HCT116 (cell line): ENCODE measurements at regions not wholly inside any gene's neighbourhood (a gene's known extent, or its start where the extent isn't known, plus 50 kb on each side); places are given as distances from the start of the nearest gene placed in this dataset.

ENCODE experiments used
- ATAC-seq: fragments of 200-7000 bp; cut with Tn5 transposase; 2 replicates; pipeline ENCODE4 v1.9.1; 2020; ENCODE audit warnings: mild to moderate bottlenecking, moderate library complexity
- BruUV-seq: library from RNA; stranded (reverse); fragments of 400-500 nt; replicated peaks from 2 replicates; lab custom pipeline; 2021; lab: Mats Ljungman, UMichigan
- CTCF ChIA-PET: fragments of 300-600 bp; sonication (Branson Sonifier 250); formaldehyde crosslinking; loops from one replicate; lab custom pipeline; 2021; ENCODE audit warnings: antibody characterized with exemption; lab: Charles Lee
- POLR2A ChIA-PET: fragments of 300-600, 350-600 bp; sonication (Branson Sonifier 250); formaldehyde crosslinking; loops from one replicate; lab custom pipeline; 2021; ENCODE audit warnings: antibody characterized with exemption; lab: Charles Lee
- RAD21 ChIA-PET, 2 experiments: fragments of 300-600 bp; sonication (Branson Sonifier 250); formaldehyde crosslinking; loops; one replicate each; lab custom pipeline; 2023; ENCODE audit warnings: low total read pairs in 2 of 2; ENCODE audit not compliant: uncharacterized antibody in 2 of 2, unreplicated experiment in 2 of 2, low non-redundant PET in 1 of 2; lab: Charles Lee
- DNase-seq: peaks from one replicate; pipeline ENCODE4 v3.0.0-alpha.2; 2010; ENCODE audit warnings: low read depth, low spot score
- H2AFZ ChIP-seq: fragments of 200-600 bp; shearing (Covaris generic), sonication (generic); 2 replicates; pipeline ENCODE4 v1.6.1; 2017; ENCODE audit warnings: low read depth, mixed run types, mixed read lengths, antibody characterized with exemption, low read length; ENCODE audit not compliant: poor library complexity, severe bottlenecking
- H3K27ac ChIP-seq: 2 replicates; pipeline ENCODE4 v1.5.1; 2012; ENCODE audit warnings: low read depth, low read length
- H3K27me3 ChIP-seq: fragments of 200-600 bp; sonication (generic); 2 replicates; pipeline ENCODE4 v1.6.1; 2016; ENCODE audit warnings: mixed run types, low read length, mixed read lengths; ENCODE audit not compliant: insufficient read depth
- H3K36me3 ChIP-seq, 2 experiments: fragments of 200-500 bp in 1 of 2; fragments of 200-600 bp in 1 of 2; sonication (Bioruptor generic) in 1 of 2; sonication (generic) in 1 of 2; 2 replicates each; pipeline versions ENCODE4 v1.5.1 to v1.6.1; 2014 to 2016; ENCODE audit warnings: low read length in 2 of 2, inconsistent platforms in 1 of 2, mixed read lengths in 1 of 2, mixed run types in 1 of 2; ENCODE audit not compliant: insufficient read depth in 2 of 2, control insufficient read depth in 1 of 2
- H3K4me1 ChIP-seq, 2 experiments: fragments of 200-600 bp in 1 of 2; sonication (generic) in 1 of 2; 2 replicates each; pipeline versions ENCODE4 v1.5.1 to v1.6.1; 2012 to 2017; ENCODE audit warnings: low read length in 2 of 2, inconsistent platforms in 1 of 2, mild to moderate bottlenecking in 1 of 2, mixed read lengths in 1 of 2, mixed run types in 1 of 2, moderate library complexity in 1 of 2; ENCODE audit not compliant: insufficient read depth in 2 of 2, control insufficient read depth in 1 of 2
- H3K4me2 ChIP-seq: fragments of 200-600 bp; sonication (generic); 2 replicates; pipeline ENCODE4 v1.6.1; 2017; ENCODE audit warnings: mixed run types, low read length, mixed read lengths
- H3K4me3 ChIP-seq, 2 experiments: fragments of 200-600 bp in 1 of 2; sonication (generic) in 1 of 2; replicated peaks in 1 of 2; 2 replicates each; pipeline ENCODE4 v1.5.1; 2011 to 2016; ENCODE audit warnings: low read length in 2 of 2, control low read depth in 1 of 2, low read depth in 1 of 2, mild to moderate bottlenecking in 1 of 2, mixed read lengths in 1 of 2, mixed run types in 1 of 2
- H3K79me2 ChIP-seq: fragments of 200-600 bp; sonication (generic); 2 replicates; pipeline ENCODE4 v1.6.1; 2017; ENCODE audit warnings: mild to moderate bottlenecking, mixed run types, low read length, moderate library complexity, mixed read lengths; ENCODE audit not compliant: insufficient read depth
- H3K9ac ChIP-seq: fragments of 200-600 bp; sonication (generic); 2 replicates; pipeline ENCODE4 v1.6.1; 2016; ENCODE audit warnings: low read length, mixed read lengths
- H3K9me2 ChIP-seq: fragments of 200-600 bp; sonication (generic), shearing (Covaris generic); 2 replicates; pipeline ENCODE4 v1.6.1; 2017; ENCODE audit warnings: mixed run types, mild to moderate bottlenecking, moderate library complexity; ENCODE audit not compliant: insufficient read depth
- H3K9me3 ChIP-seq, 2 experiments: fragments of 200-500 bp in 1 of 2; fragments of 200-600 bp in 1 of 2; sonication (Bioruptor generic) in 1 of 2; sonication (generic) in 1 of 2; 2 replicates each; pipeline ENCODE4 v1.6.1; 2014 to 2017; ENCODE audit warnings: low read length in 2 of 2, mixed read lengths in 2 of 2, inconsistent platforms in 1 of 2, low read depth in 1 of 2, mild to moderate bottlenecking in 1 of 2, mixed run types in 1 of 2, moderate library complexity in 1 of 2; ENCODE audit not compliant: control insufficient read depth in 1 of 2, insufficient read depth in 1 of 2
- H4K20me1 ChIP-seq: fragments of 200-600 bp; sonication (generic), shearing (Covaris generic); 2 replicates; pipeline ENCODE4 v1.6.1; 2017; ENCODE audit warnings: mixed run types, mild to moderate bottlenecking, moderate library complexity; ENCODE audit not compliant: insufficient read depth
- CEBPB ChIP-seq: IDR thresholded peaks from 2 replicates; pipeline ENCODE4 v1.6.1; 2012; ENCODE audit warnings: low read depth
- FOSL1 ChIP-seq: IDR thresholded peaks from 2 replicates; pipeline ENCODE4 v1.6.1; 2012; ENCODE audit warnings: low read depth
- JUND ChIP-seq: IDR thresholded peaks from 2 replicates; pipeline ENCODE4 v1.6.1; 2012
- MAX ChIP-seq: IDR thresholded peaks from 2 replicates; pipeline ENCODE4 v1.6.1; 2012
- SIN3A ChIP-seq: IDR thresholded peaks from 2 replicates; pipeline ENCODE4 v1.6.1; 2012; ENCODE audit warnings: low read depth
- SRF ChIP-seq: IDR thresholded peaks from 2 replicates; pipeline ENCODE4 v1.6.1; 2012; ENCODE audit warnings: low read depth
- TCF7L2 ChIP-seq: IDR thresholded peaks from 2 replicates; pipeline ENCODE4 v1.7.0; 2011; ENCODE audit warnings: borderline replicate concordance, inconsistent platforms; ENCODE audit not compliant: insufficient read depth, insufficient read length; ENCODE audit errors: extremely low read depth
- YY1 ChIP-seq: IDR thresholded peaks from 2 replicates; pipeline ENCODE4 v1.6.1; 2011; ENCODE audit warnings: low read length, low read depth, moderate library complexity, mild to moderate bottlenecking; ENCODE audit not compliant: insufficient replicate concordance; ENCODE audit errors: extremely low read depth
- intact Hi-C: fragments of 100-400 bp; cut with micrococcal nuclease; formaldehyde crosslinking; loops from 2 replicates; pipeline ENCODE4 v1.10.0; 2022
- TF ChIP-seq, protein P1 (sequence below): IDR thresholded peaks from 2 replicates; pipeline ENCODE4 v1.6.1; 2012

- ATAC-seq = no peak
- H2AFZ ChIP-seq = no peak overlapping the region
- no peaks in the 10 kb centered on the region for H3K36me3 ChIP-seq
- H3K4me3 ChIP-seq = no peak overlapping the region
- intact Hi-C loops = no loop called here
- no peaks in the 10 kb centered on the region for H3K79me2 ChIP-seq
- H3K27me3 ChIP-seq = no peaks in the 10 kb centered on the region
- no peaks in the 10 kb centered on the region for H3K9me3 ChIP-seq
- no peak overlapping the region for H3K9ac ChIP-seq
- TF ChIP-seq SIN3A = no peak
- no peaks in the 10 kb centered on the region for H3K9me2 ChIP-seq
- H3K4me2 ChIP-seq = no peak overlapping the region
- no peak overlapping the region for H3K27ac ChIP-seq
- no peak for DNase-seq
- no TSS peak for BruUV-seq
- ChIA-PET POLR2A (no interaction called here), RAD21 (no interaction called here), CTCF (no interaction called here)
- H4K20me1 ChIP-seq = no peaks in the 10 kb centered on the region
- no peaks in the 10 kb centered on the region for H3K4me1 ChIP-seq
Measured at GRCh38 chr18:29741461-29741860, 1301.1 kb downstream of the DSC3 start.

GRCh38 chr18:29737620-29738019 lies 1304.9 kb downstream of the DSC3 start:
- BruUV-seq = no TSS peak

More at GRCh38 chr18:29737620-29738019, 1304.9 kb downstream of the DSC3 start:
- Histone ChIP-seq H3K9me2 (no peaks in the 10 kb centered on the region), H3K4me2 (no peak overlapping the region), H2AFZ (no peak overlapping the region), H3K9me3 (no peaks in the 10 kb centered on the region), H3K9ac (no peak overlapping the region), H3K4me3 (no peak overlapping the region), H3K27ac (no peak overlapping the region), H3K36me3 (no peaks in the 10 kb centered on the region), H3K79me2 (no peaks in the 10 kb centered on the region), H3K4me1 (no peaks in the 10 kb centered on the region), H3K27me3 (no peaks in the 10 kb centered on the region), H4K20me1 (no peaks in the 10 kb centered on the region)
- ChIA-PET RAD21 (no interaction called here), POLR2A (no interaction called here), CTCF (no interaction called here)
- no peak for TF ChIP-seq YY1
- TF ChIP-seq, protein P1, sequence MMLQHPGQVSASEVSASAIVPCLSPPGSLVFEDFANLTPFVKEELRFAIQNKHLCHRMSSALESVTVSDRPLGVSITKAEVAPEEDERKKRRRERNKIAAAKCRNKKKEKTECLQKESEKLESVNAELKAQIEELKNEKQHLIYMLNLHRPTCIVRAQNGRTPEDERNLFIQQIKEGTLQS = no peak
- TF ChIP-seq SIN3A = no peak
- TF ChIP-seq TCF7L2 = no peak
- TF ChIP-seq FOSL1 = no peak
- no peak for TF ChIP-seq SRF
- no peak for TF ChIP-seq MAX
- no peak for TF ChIP-seq JUND
- TF ChIP-seq CEBPB = no peak
- DNase-seq (no peak), ATAC-seq (no peak)
- intact Hi-C loops = no loop called here
